Astrocyte (in vitro differentiated cells and primary cell): ENCODE measurements at regions not wholly inside any gene's neighbourhood (a gene's known extent, or its start where the extent isn't known, plus 50 kb on each side); places are given as distances from the start of the nearest gene placed in this dataset.

Experiments
- CTCF ChIP-seq: IDR thresholded peaks from 2 replicates; pipeline ENCODE4 v1.5.1; 2011; ENCODE audit warnings: low read depth, mild to moderate bottlenecking, inconsistent platforms, low read length, moderate library complexity; ENCODE audit not compliant: insufficient read depth
- EZH2 ChIP-seq: IDR thresholded peaks from 2 replicates; pipeline ENCODE4 v1.6.1; 2012; ENCODE audit warnings: mild to moderate bottlenecking, low read length, inconsistent platforms; ENCODE audit not compliant: insufficient read depth

DNA sequence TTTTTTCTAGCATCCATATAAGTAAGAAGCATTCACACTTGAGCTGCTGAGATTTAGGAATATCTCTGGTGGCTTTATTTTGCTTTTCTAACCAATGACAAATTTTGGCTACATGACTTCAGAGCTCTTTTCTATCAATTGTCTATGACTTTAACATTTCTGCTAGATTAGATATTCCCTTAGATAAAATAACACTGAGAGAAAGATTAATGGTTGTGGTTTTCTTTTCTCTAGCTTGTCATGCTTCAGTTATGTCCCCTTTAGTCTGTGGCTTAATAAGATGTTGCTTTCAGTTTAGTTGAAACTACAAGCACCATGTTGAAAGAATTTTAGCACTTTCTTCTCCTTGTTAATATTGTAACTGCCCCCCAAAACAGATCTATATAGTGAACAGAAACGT, 665.6 kb upstream of the CCDC54 start:
- TF ChIP-seq EZH2, result no peak
- no peak for TF ChIP-seq CTCF
